Choroid plexus epithelial cell (primary cell): ENCODE measurements at regions not wholly inside any gene's neighbourhood (a gene's known extent, or its start where the extent isn't known, plus 50 kb on each side); places are given as distances from the start of the nearest gene placed in this dataset.

Experiments
- DNase-seq: peaks from one replicate; pipeline ENCODE4 v3.0.0-alpha.2; 2010; ENCODE audit warnings: low read depth
- H3K4me3 ChIP-seq: 2 replicates; pipeline ENCODE4 v1.5.1; 2011; ENCODE audit warnings: low read depth, mild to moderate bottlenecking, control low read depth, low read length, moderate library complexity
- CTCF ChIP-seq: conservative IDR thresholded peaks from 2 replicates; pipeline ENCODE4 v1.5.1; 2011; ENCODE audit warnings: low read depth, mild to moderate bottlenecking, control low read depth, inconsistent platforms, low read length, moderate library complexity

GRCh38 chr2:39607538-39608262 lies 58.0 kb upstream of the TMEM178A start:
- TF ChIP-seq CTCF = no peak
- no peak overlapping the region for H3K4me3 ChIP-seq
- no peak for DNase-seq

- H3K4me3 ChIP-seq = no peak overlapping the region
- no peak for DNase-seq
- no peak for TF ChIP-seq CTCF
Measured at GRCh38 chr2:39608263-39608575, 57.5 kb upstream of the TMEM178A start.

- peak; percentile 58 for DNase-seq
- H3K4me3 ChIP-seq = no peak overlapping the region
- no peak for TF ChIP-seq CTCF
Measured at GRCh38 chr2:39608686-39609441, 56.9 kb upstream of the TMEM178A start.

GRCh38 chr2:39609917-39610316 lies 55.8 kb upstream of the TMEM178A start:
- no peak overlapping the region for H3K4me3 ChIP-seq
- DNase-seq = no peak
- TF ChIP-seq CTCF = no peak

- no peak for DNase-seq
- no peak for TF ChIP-seq CTCF
- no peak overlapping the region for H3K4me3 ChIP-seq
Measured at GRCh38 chr2:39615675-39616074, 50.0 kb upstream of the TMEM178A start.
